22Rv1 (cell line): ENCODE measurements at regions not wholly inside any gene's neighbourhood (a gene's known extent, or its start where the extent isn't known, plus 50 kb on each side); places are given as distances from the start of the nearest gene placed in this dataset.

Experiments
- CTCF ChIP-seq: fragments of 450-650 bp; IDR thresholded peaks from 2 replicates; pipeline ENCODE4 v1.5.1; 2017; ENCODE audit warnings: mild to moderate bottlenecking
- ZFX ChIP-seq: fragments of 450-650 bp; IDR thresholded peaks from 2 replicates; pipeline ENCODE4 v1.6.1; 2017; ENCODE audit warnings: antibody characterized with exemption, borderline replicate concordance

GRCh38 chr13:90502762-90503161 lies 844.7 kb upstream of the MIR17HG start:
- TF ChIP-seq CTCF (no peak), ZFX (no peak)
